Stomach (tissue), 4 donors: ENCODE measurements at regions not wholly inside any gene's neighbourhood (a gene's known extent, or its start where the extent isn't known, plus 50 kb on each side); places are given as distances from the start of the nearest gene placed in this dataset.

Experiments
- EP300 ChIP-seq: sonication (generic); formaldehyde crosslinking; IDR thresholded peaks from one replicate; pipeline ENCODE4 v1.6.1; 2017; ENCODE audit warnings: antibody characterized with exemption
- POLR2A ChIP-seq, 4 donors: fragments of 450-650 bp; IDR thresholded peaks; one replicate each; pipeline ENCODE4 v1.6.1; 2016; ENCODE audit warnings: antibody characterized with exemption in 4 of 4, control low read depth in 2 of 4, mild to moderate bottlenecking in 1 of 4, moderate library complexity in 1 of 4
- POLR2AphosphoS5 ChIP-seq, 3 donors: sonication (generic); formaldehyde crosslinking; IDR thresholded peaks; one replicate each; pipeline ENCODE4 v1.6.1; 2016; ENCODE audit warnings: antibody characterized with exemption in 3 of 3
- TF ChIP-seq, protein P1 (sequence below), 7 experiments: fragments of 450-650 bp in 4 of 7; fragments of 200-600 bp in 3 of 7; sonication (generic) in 3 of 7; IDR thresholded peaks; one replicate each; pipeline ENCODE4 v1.5.1; 2016 to 2019; ENCODE audit warnings: antibody characterized with exemption in 7 of 7, control low read depth in 2 of 7, mild to moderate bottlenecking in 1 of 7

DNA sequence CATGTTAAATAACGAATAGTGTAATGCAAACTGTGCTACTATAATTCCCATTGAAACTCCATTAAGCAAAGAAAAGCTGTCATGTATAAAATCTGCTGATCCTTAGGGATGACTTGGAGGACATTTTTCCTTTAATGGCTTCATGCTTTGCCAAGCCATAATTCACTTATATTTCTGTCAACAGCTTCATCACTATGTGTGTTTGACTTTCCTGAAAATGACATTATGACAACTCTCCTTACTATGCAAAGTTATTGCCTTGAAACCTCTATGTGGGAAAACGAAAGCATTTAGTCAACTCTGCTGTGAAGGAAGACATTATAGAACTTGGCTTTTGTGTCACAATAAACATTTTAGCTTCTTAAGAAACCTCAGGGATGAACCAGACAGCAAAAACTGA is 210.5 kb downstream of the GRXCR1 start:
- no peak for TF ChIP-seq POLR2A (IDR thresholded peaks at IDR 0.05)
- TF ChIP-seq, protein P1, sequence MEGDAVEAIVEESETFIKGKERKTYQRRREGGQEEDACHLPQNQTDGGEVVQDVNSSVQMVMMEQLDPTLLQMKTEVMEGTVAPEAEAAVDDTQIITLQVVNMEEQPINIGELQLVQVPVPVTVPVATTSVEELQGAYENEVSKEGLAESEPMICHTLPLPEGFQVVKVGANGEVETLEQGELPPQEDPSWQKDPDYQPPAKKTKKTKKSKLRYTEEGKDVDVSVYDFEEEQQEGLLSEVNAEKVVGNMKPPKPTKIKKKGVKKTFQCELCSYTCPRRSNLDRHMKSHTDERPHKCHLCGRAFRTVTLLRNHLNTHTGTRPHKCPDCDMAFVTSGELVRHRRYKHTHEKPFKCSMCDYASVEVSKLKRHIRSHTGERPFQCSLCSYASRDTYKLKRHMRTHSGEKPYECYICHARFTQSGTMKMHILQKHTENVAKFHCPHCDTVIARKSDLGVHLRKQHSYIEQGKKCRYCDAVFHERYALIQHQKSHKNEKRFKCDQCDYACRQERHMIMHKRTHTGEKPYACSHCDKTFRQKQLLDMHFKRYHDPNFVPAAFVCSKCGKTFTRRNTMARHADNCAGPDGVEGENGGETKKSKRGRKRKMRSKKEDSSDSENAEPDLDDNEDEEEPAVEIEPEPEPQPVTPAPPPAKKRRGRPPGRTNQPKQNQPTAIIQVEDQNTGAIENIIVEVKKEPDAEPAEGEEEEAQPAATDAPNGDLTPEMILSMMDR (IDR thresholded peaks at IDR 0.05): no peak
- no peak for TF ChIP-seq EP300
- TF ChIP-seq POLR2AphosphoS5 (IDR thresholded peaks at IDR 0.05): no peak
